ENCODE measurements at regions not wholly inside any gene's neighbourhood (a gene's known extent, or its start where the extent isn't known, plus 50 kb on each side); places are given as distances from the start of the nearest gene placed in this dataset.

DNA sequence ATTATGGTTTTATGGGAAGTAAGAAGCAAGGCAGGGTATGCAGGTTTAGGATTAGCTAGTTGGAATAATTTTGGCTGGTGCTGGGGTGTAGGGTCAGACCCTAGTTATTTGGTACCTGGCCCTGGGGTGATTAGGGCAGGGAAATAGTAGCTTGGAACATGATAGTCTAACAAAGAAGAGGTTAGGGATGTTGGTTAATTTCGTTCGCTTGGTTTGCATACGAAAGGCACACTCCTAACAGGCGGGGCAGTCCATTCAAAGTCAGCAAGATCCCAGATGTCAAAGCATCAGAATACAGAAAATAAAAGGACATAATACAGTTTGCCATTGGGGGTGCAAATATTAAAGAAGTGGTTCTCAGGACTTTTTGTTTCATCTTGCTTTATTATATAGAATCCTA, 55.7 kb upstream of the ITPRID1 start:
- DNase-seq = no peak
- Mint-ChIP-seq H3K4me3 (no peak overlapping the region), H3K9me3 (peaks cover 2% of the 10 kb centered on the region), H3K27me3 (ENCODE audit: low read depth) (no peaks in the 10 kb centered on the region), H3K4me1 (ENCODE audit: low read depth) (no peaks in the 10 kb centered on the region), H3K36me3 (ENCODE audit: low read depth) (no peaks in the 10 kb centered on the region), H3K27ac (no peak overlapping the region)
- CTCF ChIA-PET = no interaction called here
- intact Hi-C loops (cut with micrococcal nuclease) = no loop called here

DNA sequence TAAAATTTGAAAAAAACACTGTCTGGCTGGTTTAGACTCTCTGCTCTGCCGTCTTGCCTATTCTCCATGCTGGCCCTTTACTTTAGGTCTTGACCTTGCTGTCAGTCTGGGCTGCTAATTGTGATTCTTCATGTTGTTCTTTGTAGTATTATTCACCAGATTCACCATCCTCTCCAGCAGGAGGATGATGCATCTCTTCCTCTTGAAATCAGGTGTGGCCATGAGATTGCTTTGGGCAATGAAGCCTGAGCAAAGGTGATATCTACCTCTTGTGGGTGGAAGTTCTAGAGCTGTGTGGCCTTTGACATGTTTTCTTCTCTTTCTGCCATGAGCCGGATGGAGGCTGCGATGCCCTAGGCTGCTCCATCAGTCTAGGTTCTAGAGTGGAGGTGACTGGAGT, 51.3 kb upstream of the ITPRID1 start:
- Mint-ChIP-seq H3K9me3 (no peaks in the 10 kb centered on the region), H3K36me3 (ENCODE audit: low read depth) (no peaks in the 10 kb centered on the region), H3K27me3 (ENCODE audit: low read depth) (no peaks in the 10 kb centered on the region), H3K27ac (no peak overlapping the region), H3K4me3 (no peak overlapping the region), H3K4me1 (ENCODE audit: low read depth) (no peaks in the 10 kb centered on the region)
- no peak for DNase-seq
- CTCF ChIA-PET = no interaction called here
- intact Hi-C loops (cut with micrococcal nuclease) = no loop called here

All from activated naive CD4-positive, alpha-beta T cell treated with anti-CD3 and anti-CD28 coated beads for 36 hours (primary cell).